Prostate gland (tissue), 2 donors: ENCODE measurements at regions not wholly inside any gene's neighbourhood (a gene's known extent, or its start where the extent isn't known, plus 50 kb on each side); places are given as distances from the start of the nearest gene placed in this dataset.

Source experiments
- DNase-seq: peaks from one replicate; pipeline ENCODE4 v3.0.0-alpha.2; 2019; ENCODE audit warnings: low spot score
- H3K27ac ChIP-seq, 2 donors: fragments of 200-600 bp; sonication (generic); 2 replicates each; pipeline ENCODE4 v1.5.1; 2017 to 2019
- H3K27me3 ChIP-seq: fragments of 200-600 bp; sonication (generic); replicated peaks from 2 replicates; pipeline ENCODE4 v1.5.1; 2019; ENCODE audit not compliant: insufficient read depth
- H3K36me3 ChIP-seq, 2 donors: fragments of 200-600 bp; sonication (generic); 1 replicate in 1 of 2; 2 replicates in 1 of 2; pipeline versions ENCODE4 v1.5.1 to v1.8.1; 2017 to 2019
- H3K4me1 ChIP-seq: fragments of 200-600 bp; sonication (generic); replicated peaks from 2 replicates; pipeline ENCODE4 v1.5.1; 2019
- H3K4me3 ChIP-seq, 2 donors: fragments of 200-600 bp; sonication (generic); 2 replicates each; pipeline ENCODE4 v1.5.1; 2017 to 2019
- H3K9me3 ChIP-seq: fragments of 200-600 bp; sonication (generic); 2 replicates; pipeline ENCODE4 v1.5.1; 2017
- POLR2A ChIP-seq: fragments of 450-650 bp; IDR thresholded peaks from one replicate; pipeline ENCODE4 v1.6.1; 2016; ENCODE audit warnings: antibody characterized with exemption, mild to moderate bottlenecking
- POLR2AphosphoS5 ChIP-seq: sonication (generic); formaldehyde crosslinking; IDR thresholded peaks from one replicate; pipeline ENCODE4 v1.6.1; 2017; ENCODE audit warnings: antibody characterized with exemption
- WGBS: methylation state at CpG from one replicate; pipeline ENCODE4 v1.1.5; 2018; 5-methylcytosine and 5-hydroxymethylcytosine counted together
- intact Hi-C: fragments of 100-400 bp; cut with DNase I; formaldehyde crosslinking; loops from one replicate; pipeline ENCODE4 v1.14.2; 2022
- TF ChIP-seq, protein P1 (sequence below), 4 experiments: fragments of 200-600 bp in 2 of 4; fragments of 450-650 bp in 2 of 4; sonication (generic) in 2 of 4; IDR thresholded peaks; 1 replicate in 3 of 4; 2 replicates in 1 of 4; pipeline ENCODE4 v1.5.1; 2016 to 2019; ENCODE audit warnings: antibody characterized with exemption in 4 of 4, mild to moderate bottlenecking in 2 of 4, moderate library complexity in 2 of 4

DNA sequence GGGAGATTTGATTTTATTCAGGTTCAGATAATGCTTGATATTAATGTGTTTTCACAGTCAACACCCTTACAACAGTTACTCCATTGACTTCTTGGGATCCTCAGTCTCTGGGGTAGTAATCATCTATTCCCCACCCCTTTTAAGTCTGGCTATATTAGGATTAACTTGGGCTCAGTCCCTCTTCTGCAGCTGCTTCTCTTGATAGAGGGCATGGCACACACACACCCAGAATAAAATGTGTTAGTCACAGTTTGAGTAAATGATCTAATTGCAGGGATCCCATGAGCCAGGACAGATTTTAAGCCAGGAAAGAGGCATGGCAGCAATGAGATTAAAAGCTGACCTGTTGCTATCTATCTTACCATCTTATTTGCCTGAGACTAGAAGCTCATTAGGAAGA, 53.7 kb upstream of the VLDLR start:
- Histone ChIP-seq H3K27me3 (no peaks in the 10 kb centered on the region), H3K27ac (no peak overlapping the region), H3K9me3 (no peaks in the 10 kb centered on the region), H3K4me1 (no peaks in the 10 kb centered on the region), H3K36me3 (no peaks in the 10 kb centered on the region), H3K4me3 (no peak overlapping the region)
- TF ChIP-seq POLR2AphosphoS5 = no peak
- TF ChIP-seq POLR2A = no peak
- TF ChIP-seq, protein P1, sequence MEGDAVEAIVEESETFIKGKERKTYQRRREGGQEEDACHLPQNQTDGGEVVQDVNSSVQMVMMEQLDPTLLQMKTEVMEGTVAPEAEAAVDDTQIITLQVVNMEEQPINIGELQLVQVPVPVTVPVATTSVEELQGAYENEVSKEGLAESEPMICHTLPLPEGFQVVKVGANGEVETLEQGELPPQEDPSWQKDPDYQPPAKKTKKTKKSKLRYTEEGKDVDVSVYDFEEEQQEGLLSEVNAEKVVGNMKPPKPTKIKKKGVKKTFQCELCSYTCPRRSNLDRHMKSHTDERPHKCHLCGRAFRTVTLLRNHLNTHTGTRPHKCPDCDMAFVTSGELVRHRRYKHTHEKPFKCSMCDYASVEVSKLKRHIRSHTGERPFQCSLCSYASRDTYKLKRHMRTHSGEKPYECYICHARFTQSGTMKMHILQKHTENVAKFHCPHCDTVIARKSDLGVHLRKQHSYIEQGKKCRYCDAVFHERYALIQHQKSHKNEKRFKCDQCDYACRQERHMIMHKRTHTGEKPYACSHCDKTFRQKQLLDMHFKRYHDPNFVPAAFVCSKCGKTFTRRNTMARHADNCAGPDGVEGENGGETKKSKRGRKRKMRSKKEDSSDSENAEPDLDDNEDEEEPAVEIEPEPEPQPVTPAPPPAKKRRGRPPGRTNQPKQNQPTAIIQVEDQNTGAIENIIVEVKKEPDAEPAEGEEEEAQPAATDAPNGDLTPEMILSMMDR (IDR thresholded peaks at IDR 0.05) = no peak
- no peak for DNase-seq
- intact Hi-C loops = no loop called here

DNA sequence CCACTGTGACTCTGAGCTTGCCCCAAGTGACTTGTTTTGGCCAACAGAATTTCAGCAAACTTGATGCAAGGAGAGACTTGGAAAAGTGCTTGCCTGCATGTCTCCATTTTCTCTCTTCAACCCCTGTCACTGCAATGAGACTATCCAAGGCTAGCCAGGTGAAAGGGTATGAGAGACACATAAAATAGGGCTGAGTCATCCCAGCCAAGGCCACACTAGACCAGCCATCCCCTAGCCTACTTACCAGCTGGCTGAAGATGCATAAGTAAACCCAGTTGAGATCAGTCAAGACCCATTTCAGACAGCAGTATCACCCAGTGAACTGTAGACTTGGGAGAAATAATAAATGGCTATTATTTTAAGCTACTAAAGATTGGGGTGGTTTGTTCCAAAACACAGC, 52.9 kb upstream of the VLDLR start:
- DNase-seq = no peak
- no peak overlapping the region for H3K4me3 ChIP-seq
- H3K27ac ChIP-seq = no peak overlapping the region
- H3K36me3 ChIP-seq = no peaks in the 10 kb centered on the region
- no peaks in the 10 kb centered on the region for H3K9me3 ChIP-seq
- intact Hi-C loops = no loop called here
- H3K4me1 ChIP-seq = no peaks in the 10 kb centered on the region
- TF ChIP-seq POLR2AphosphoS5 (no peak), POLR2A (no peak)
- TF ChIP-seq, protein P1 (IDR thresholded peaks at IDR 0.05) = no peak
- no peaks in the 10 kb centered on the region for H3K27me3 ChIP-seq

DNA sequence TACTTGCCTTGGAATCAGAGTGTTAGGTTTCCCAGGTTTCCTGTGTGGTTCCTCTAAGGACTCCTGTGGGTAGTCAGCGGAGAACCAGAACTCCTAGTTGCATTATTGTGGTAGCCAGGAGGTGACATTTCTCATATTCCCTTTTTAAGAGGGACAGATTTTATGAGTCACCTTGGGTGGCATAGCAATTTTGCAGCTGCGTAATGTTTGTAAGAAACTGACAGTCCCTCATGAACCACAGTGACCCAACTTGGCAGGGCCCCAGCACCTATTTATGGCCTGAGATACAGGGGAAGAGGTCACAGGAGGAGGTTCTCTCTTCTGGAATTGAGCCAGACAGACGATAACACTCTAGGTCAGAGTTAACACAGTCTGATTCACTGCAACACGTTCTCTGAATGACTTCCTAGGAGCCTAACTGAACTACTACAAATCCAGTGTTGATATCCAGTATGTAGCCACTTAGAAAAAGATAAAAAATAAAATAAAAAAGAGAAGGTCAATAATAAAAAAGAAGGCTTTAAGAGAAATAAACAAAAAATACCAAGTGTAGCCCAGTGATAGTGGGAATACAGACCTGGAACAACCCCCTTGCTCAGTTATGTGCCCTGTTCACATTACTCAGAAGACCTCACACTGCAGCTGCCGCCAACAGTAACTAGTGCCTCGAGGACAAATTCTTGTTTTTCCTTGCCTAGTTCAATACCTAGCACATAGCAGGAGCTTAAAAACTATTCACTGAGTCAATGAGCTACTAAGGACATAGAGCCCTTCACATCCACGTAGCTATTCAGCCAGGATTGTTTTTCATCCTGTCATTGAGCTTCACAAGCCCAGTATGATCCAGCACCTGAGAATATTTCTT, 50.7 kb upstream of the VLDLR start:
- H3K36me3 ChIP-seq = no peaks in the 10 kb centered on the region
- 29% methylated on average over 7 of the region's 7 CpGs for WGBS
- intact Hi-C loops = no loop called here
- DNase-seq = no peak
- no peaks in the 10 kb centered on the region for H3K4me1 ChIP-seq
- H3K9me3 ChIP-seq = no peaks in the 10 kb centered on the region
- H3K27me3 ChIP-seq = no peaks in the 10 kb centered on the region
- H3K4me3 ChIP-seq = no peak overlapping the region
- no peak overlapping the region for H3K27ac ChIP-seq
- TF ChIP-seq POLR2AphosphoS5 = no peak
- TF ChIP-seq, protein P1 (IDR thresholded peaks at IDR 0.05) = no peak
